ENCODE measurements at regions not wholly inside any gene's neighbourhood (a gene's known extent, or its start where the extent isn't known, plus 50 kb on each side); places are given as distances from the start of the nearest gene placed in this dataset.

DNA sequence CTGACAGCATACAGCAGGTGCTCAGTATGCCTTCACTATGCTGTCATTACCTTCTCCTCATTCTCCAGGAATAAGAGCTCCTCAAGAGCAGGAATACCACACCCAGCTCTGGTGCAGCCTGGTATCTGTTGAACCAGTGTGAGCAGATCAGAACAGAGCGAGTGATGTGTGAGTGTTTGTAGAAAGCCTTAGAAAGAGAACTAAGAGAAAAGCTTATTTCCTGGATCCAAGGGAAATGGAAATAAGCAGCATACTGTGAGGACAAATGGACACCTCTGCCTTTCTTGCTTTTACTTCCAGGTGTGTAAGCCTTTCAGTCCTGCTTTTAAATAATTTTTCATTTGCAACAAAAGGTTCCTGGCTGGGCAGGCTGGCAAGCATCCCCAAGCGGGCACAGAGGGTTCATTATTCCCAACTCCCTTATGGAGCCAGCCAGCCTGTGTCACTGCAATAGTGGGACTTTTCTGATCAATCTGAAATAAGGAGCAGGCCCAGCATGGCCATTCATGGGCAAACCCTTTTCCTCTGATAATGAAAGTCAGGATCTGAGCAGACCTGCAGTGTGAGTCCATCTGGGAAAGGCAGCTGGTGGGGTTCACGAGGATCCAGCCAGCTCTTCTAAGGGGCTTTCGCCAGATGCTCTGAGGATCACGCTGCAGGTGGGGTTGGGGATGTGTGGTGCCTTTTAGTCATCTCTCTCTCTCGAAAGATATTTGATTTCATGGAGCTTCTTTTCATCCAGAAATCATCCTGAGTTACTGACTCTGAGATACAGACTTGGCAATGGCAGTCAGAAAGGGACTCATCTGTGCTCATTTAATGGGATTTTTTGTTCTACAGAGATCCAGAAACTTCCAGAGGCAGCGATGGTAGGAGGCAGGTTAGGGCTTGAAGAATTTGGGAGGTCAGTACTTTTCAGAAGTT lies 594.9 kb upstream of the CFAP20DC start:
- no peak for DNase-seq

DNA sequence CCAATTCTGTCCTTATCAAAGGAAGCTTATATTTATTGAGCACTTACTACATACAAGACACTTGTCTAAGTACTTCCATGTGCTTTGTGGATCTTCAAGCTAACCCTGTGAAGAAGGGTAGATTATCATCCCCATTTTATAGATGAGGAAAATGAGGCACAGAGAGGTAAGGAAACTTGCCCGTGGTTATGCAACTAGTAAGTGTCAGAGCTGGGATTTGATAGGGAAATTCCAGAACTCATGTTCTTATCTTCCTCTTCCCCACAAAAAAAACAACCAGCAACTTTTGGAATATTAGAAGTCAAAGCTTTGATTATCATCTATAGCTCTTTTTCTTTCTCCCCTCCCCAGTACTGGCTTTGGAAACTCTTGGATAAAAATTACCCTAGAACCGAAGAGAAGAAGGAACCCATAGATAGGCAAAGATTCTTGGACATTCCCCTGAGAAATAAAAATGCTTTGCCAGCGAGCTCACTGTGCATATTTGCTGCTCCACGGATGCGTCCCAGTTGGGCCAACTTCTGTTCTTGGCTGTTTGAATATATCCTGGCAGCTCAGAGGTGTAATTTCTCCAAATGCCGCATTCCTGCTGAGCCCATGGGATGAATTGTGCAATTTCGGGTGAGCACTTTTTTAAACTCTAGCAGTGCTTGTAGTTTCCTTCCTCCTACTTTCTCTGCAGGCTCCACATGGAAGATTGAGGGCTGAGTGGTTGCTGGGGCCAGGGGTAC lies 591.5 kb upstream of the CFAP20DC start:
- no peak for DNase-seq

DNA sequence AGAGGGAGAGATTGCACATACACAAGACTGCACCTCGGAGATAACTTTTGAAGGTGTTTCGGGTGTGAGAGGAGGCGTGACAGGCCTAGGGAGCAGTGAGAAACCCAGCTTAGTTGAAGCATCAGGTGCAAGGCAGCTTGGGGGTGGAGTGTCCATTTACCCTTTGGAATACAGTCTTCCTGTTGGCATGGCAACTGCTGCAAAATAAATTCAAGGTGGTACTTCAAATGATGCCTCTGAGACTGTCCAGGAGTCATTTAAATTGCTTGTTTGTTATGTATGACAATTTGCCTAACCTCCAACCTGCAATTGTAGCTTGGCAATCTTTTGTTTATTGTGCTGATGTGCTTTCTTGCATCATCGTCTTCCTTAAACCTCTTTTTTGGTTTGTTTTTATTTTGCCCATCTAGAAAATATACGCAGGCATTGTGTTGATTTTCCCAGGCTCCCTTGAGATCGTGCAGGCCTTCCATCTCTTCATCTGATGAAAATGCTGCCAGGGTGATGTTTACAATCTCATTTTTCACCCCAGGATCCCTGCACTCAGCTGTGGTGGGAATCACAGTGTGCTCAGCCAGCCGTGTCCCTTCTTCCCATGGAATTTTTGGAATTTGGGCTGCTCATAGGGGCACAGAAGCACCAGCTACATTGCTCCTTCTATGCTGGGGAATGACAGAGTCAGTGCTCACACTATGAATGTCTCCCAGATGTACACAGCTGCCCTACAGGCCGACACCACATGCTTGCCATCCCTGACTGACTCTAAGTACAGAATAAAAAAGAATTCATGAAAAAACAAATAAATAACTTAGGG lies 583.1 kb upstream of the CFAP20DC start:
- DNase-seq = no peak

DNA sequence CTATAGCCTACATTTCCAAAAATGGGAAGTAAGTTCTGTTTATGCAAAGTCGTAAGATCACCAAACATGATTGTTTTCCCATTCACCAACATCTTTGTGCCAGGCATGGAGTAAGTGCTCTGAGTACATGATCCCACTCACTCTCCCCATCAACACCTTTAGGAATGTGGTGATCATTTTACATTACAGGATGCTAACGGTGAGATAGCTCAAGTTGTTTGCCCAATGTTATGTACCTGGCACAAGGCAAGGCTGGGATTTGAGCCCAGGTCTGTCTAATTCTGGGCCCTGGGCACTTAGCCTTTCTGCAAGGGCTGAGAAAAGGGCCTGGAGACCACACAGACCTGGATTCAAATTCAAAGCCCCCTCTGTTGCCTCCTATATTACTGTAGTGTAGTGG lies 581.7 kb upstream of the CFAP20DC start:
- no peak for DNase-seq

DNA sequence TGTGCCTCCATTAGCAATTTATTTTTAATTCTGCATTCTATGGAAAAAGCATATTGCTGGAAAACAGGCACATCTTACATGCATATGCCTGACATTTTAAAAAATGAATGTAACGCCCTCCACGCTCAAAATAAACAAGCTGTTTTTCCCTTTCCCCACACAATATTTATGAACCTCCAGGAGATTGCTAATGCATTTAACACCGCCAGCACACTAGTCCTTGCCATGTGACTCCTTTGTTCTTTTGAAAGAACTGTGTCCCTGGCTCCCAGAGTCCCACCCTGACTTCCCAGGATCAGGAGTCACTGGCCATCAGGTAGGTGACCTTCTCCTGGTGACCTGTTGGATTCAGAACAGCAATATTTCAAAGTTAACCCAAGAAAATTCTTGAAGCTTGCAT lies 571.2 kb upstream of the CFAP20DC start:
- no peak for DNase-seq

DNA sequence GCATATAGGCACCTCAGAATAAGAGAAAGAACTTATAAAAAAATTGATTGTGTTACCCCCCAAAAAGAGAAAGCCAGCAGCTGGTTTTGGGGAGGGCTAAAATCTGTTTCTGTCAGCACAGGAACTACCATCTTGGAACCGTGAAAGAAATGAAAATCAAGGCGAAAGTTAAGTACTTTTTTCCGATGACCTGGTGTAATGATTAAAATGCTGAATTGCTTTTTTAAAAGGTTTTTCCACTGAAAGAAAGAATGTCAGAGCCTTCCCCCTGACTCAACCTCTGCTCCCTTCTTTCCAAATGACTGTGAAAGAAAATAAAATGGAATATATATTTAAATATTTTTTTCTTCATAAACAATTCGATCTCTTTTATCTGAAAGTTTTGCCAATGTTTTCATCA lies 570.5 kb upstream of the CFAP20DC start:
- DNase-seq = no peak

DNA sequence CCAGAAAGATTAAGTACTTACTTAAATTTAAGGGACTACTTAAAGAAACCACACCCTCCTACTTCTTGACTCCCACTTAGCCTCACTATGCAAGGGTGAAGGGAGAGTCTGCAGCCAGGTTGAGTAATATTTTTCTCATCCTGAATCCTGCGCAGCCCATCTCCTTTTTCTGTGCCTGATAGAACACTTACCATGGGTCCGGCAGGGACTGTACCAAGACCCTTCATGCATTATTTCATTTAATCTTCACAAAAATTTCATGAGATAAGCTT lies 562.6 kb upstream of the CFAP20DC start:
- DNase-seq = no peak

DNA sequence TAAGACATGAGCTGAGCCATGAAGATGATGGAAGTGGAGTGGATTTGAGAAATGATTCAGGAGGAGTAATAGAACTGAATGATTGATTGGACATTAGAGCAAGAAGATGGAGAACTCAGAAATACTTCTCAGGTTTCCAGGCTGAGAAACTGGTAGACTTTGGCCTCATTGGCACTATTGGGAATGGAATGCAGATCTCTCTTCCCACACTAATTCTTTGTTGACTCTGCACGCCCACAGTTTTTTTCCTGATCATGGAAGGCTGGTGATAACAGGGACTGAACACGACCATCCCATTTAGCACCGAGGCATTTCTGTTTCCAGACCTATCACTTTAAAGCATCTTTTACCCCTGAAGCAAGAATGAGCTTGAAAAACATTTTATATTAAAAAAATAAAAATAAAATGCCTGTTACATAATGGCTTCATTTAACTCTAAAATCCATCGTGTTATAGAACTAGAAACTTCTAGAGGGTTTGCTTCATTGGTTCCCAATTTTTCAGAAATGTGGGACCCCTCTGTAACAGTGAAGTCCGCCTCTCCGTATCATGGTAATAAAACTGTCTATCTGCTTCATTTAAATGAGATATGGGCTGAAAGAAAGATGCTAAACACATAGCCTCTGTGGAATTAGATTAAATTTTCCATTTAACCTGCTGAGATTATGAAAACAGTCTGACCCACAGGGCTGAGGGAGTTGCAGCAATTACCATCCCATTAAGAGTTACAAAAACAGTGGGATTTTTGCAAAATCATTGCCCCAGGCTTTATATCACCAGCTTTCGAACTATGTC lies 562.0 kb upstream of the CFAP20DC start:
- DNase-seq = no peak

DNA sequence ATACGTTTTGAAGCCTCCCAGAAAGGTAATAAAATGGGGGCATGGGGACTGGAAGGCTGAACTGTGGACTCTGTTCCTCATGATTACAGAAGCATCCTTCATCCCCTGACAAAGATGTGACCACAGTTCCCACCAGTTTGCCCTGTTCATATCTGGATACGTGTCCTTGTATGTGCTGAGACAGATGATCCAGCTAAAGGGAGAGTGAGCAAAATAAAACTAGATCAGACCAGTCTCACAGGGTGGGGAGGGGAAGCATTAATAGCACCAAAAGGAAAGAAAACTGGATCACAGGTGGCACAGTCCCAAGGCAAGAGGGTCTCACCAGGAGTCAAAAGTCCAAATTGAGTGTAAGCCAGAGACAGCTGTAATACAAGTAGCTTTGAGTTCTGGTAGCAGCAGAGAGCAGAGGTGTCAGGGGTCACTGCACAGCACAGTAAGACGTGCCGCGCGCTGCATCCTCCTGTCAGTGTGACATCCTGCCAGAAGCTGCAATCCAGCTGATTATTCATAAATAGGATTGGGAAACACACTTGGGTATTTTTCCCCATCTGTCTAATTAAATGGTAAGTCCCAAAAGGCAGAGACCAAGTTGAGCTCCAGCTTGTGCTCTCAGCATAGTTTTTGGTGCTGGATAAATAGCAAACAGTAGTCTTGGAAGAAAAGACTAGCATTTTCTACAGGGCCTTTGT lies 560.0 kb upstream of the CFAP20DC start:
- DNase-seq = no peak

DNA sequence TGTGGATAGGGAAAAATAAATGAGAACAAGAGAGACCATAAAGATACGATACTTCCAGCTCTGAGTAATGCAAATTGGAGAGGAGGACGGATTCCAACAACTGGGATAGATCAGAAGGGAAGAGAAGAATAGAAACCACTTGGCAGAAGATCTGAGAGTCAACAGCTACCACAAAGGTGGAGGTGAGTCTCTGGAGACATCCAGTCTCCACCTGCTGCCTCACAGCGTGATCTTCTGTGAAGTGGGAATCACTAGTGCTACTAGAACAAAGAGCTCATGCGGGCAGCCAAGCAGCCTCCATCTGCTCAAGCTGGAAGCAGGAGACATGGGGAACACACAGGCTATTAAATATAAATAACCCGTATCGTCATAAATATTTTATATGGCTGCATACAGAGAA lies 558.5 kb upstream of the CFAP20DC start:
- DNase-seq = no peak

DNA sequence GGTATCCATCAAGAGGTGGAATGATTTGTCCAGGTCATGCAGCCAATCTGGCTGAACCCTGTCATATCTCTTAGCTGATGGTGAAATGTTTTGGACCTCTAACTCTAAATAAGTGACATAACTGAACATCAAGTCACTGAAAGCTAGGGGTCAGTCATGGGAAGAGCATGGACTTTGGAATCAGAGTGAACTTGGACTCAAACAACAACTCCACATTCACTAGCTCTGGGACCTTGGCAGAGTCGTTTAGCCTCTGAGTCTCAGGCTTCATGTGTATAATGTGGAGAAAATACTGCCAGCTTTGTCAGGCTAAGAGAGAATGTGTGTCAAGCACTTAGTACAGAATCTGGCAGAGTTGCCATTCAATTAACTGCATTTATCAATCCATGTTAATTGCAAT lies 557.8 kb upstream of the CFAP20DC start:
- DNase-seq = no peak

DNA sequence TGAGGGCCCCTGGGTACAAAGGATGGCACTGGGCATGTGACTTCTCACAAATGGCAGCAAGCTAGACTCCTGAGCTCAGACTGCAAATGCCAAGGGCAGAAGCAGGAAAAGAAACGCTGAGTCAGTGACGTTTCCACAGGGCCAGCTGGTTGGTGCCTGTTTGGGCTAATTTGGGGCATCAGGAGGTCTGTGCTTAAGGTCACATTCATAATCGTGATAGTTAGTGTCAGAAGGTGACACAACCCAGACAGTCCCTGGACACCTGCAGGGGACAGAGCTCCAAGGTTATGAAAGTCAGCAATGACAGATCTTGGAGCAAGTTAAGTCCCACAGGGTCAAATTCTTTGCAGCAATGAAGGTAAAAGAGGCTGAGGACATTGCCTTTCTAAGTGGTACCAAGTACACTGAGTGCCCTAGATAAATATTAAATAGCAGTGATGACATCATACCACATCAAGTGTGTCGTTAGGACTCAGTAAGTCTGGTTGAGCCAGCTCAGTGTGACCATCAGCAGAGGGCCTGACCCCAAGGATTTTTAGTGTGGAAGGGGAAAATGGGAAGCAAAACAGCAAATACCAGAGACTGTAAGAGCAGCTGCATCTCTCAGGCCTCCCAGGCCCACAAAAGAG lies 556.9 kb upstream of the CFAP20DC start:
- no peak for DNase-seq

DNA sequence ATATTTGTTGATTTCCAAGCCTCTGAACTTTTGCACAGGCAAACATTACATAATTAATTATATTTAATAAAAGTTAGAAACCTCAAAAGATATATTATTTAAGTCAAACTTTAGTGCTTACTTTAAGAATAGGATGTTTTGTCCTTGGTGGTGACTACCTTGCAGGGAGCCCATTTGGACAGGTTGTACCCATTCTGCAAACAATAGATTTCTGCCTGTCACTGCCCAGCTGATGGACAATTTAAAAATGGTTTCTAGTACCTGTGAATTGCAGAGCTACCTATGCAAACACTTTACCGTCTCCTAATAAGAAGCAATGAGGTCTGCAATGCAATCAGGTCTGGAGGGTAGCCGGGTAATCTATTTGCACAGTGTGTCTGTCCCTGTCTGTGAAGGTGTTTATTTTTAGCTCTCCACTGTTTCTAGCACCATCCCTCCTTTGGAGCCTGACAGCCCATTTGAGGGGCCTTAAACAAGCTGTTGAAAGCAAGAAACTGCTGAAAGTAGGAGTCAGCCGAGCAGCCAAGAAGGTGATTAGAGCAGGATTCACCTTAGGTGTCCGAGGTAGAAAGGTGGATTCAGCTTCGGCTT lies 556.2 kb upstream of the CFAP20DC start:
- no peak for DNase-seq

DNA sequence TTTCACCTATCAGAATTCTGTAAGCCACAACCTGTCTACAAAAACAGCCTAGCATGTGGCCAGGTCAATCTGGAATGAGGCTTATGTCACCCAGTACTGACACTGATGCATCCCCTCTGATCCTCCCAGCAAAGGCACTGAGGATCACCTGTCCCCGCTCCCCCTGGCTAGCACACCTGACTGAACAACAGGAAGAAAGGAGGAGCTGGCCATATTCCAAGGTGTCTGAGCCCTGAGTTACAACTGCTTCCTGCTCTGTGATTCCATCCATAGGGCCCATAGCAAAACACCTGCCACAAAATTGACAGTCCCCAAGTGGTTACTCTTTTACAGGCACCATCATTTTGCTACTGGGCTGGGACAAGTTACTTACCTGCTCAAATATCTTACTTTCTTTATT lies 555.5 kb upstream of the CFAP20DC start:
- DNase-seq = no peak

DNA sequence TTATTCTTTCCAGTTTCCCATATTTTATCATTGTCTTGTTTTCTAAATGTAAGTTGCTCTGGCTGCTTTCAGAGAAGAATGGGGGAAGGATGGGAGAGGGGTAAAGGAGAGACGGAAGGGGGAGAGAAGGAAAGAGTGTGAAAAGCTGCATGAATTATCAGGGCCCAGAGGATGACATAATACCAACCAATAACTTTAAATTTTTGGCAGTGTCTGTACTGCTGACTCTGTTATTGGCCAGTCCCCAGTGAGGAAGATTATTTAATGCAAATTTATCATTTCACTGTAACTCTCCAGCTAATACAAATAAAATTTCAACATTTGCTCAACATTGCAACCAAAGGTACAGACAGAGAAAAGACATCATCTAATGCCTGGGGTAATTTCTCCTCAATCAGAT lies 551.7 kb upstream of the CFAP20DC start:
- no peak for DNase-seq

DNA sequence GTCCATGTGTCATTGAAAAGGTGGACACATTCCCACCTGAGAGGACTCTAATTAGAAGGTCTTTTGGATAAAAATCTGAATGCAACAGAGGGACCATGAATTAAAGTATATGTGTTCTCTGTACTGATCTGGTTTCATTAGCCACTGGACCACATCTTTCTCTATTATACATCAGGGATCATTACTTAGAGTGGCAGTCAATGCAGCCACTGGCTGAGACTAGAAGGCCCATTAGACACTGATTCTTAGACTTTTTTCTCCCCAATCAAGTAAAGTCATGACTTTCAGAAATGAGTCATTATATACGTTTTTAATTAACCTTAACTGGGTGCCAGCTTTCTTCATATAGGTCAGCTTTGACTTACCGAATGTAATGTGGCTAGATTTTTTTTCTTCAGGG lies 550.8 kb upstream of the CFAP20DC start:
- no peak for DNase-seq

DNA sequence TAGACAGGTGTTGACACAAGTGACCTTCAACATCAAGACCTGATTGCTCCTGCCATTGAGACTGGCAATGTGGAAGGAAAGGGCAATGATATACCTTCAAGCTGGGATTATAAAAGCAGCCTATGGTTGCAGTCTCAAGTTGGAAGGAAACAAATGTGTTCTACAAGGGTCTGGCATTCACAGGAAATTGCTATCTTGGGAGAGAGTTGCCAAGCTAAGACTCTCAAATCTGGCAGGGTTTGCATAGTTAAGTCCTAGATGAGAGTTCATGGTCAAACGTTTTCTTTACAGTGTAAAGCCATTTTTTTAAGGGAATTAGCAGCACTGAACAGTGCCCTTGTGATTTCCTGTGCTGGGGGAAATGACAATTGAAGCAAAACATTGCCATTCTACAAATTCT lies 546.9 kb upstream of the CFAP20DC start:
- no peak for DNase-seq

DNA sequence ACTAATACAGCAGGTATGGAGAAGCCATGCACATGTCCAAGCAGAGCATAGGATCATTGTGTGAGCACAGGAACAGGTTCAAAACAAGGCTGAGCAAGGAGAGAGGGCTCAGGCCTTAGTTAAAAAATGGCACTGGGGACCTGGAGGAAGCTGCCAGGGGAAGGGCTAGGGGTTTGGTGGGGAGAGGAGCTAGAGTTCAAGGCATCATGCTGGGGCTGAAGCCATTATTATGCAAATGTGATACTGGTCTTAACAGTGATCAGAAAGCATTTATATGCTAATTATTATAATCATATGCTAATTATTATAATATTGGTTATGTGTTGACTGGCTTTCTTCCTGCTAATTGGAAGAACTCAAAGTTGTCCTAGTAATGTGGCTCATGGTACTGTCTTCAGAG lies 546.0 kb upstream of the CFAP20DC start:
- no peak for DNase-seq

DNA sequence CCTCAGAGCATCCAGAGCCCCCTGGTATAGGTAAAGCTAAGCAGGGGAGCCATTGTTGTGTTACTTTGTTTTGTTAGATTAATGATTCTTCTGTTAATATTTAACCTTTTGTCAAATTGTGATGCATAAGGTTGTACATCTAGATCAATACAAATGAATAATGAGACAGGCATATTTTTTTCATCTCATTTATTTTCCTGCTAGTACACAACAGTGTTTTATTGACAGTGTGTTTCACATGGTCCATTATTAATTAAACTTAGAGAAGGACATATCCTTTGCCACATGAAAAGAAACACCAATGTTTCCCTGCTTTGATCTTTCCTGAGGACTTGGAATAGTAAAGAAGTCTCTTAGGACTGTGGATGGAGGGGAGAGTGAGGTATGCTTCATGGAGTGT lies 543.6 kb upstream of the CFAP20DC start:
- no peak for DNase-seq

DNA sequence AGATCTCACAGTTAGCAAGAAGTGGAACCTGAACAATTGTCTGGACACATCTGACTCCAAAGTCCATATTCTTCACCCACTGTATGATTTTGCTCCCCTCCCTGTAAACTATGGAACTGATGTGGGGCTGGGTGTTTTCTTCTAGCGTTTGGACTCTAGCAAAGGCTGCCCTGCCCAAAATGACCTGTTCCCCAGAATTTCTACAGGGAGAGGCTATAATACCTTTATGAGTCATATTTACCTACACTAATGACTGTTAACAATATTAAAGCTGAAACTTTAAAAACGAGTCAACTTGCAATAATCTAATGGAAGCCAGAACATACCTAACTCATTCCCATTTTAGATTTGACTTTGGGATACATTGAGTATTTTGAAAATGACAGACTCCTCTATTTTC lies 531.2 kb upstream of the CFAP20DC start:
- no peak for DNase-seq

DNA sequence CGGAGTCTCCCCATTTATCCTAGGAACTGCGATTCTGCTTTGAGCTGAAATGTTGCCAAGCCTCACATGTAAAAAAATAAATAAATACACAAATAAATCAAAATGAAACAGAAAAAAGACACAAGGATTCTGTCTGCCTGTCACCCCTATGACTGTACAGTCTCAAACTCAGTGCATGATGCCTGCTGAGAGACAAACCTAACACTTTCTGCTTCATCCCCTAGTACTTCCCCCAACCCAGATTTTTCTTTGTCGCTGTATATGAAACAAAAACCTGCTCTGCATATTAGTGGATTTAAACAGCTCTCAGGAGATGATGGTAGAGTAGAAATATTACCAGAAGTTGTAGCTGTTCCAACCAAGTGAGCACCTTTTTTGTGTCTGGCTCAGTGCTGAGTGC lies 530.7 kb upstream of the CFAP20DC start:
- no peak for DNase-seq
